GM04503 (cell line): ENCODE measurements at regions not wholly inside any gene's neighbourhood (a gene's known extent, or its start where the extent isn't known, plus 50 kb on each side); places are given as distances from the start of the nearest gene placed in this dataset.
A peak's percentile ranks its signal among the peaks of the same experiment; 100 is the strongest.

Experiments
- DNase-seq: peaks from one replicate; pipeline ENCODE4 v3.0.0-alpha.2; 2012; ENCODE audit warnings: low read depth

- DNase-seq: no peak
These were observed 71.9 kb downstream of the OAT start for GRCh38 chr10:124346831-124347230.

- DNase-seq: no peak
These were observed 73.2 kb downstream of the OAT start for GRCh38 chr10:124345521-124345920.

GRCh38 chr10:124344931-124345330, 73.8 kb downstream of the OAT start:
- no peak for DNase-seq

GRCh38 chr10:124344266-124344590, 74.5 kb downstream of the OAT start:
- DNase-seq: no peak

- DNase-seq: no peak
These were observed 75.1 kb downstream of the OAT start for GRCh38 chr10:124343351-124344265.

GRCh38 chr10:124342821-124343170, 75.9 kb downstream of the OAT start:
- no peak for DNase-seq

GRCh38 chr10:124342136-124342820, 76.4 kb downstream of the OAT start:
- no peak for DNase-seq

GRCh38 chr10:124341768-124342135, 77.0 kb downstream of the OAT start:
- no peak for DNase-seq

- DNase-seq: peak; percentile 97
These were observed 78.5 kb downstream of the OAT start for GRCh38 chr10:124340033-124340760.

GRCh38 chr10:124339119-124340032, 79.3 kb downstream of the OAT start:
- no peak for DNase-seq

GRCh38 chr10:124338276-124338925, 80.3 kb downstream of the OAT start:
- DNase-seq: no peak

GRCh38 chr10:124336186-124336585, 82.5 kb downstream of the OAT start:
- DNase-seq: no peak

- no peak for DNase-seq
These were observed 84.8 kb downstream of the OAT start for GRCh38 chr10:124333931-124334330.

- peak; percentile 89 for DNase-seq
These were observed 86.3 kb downstream of the OAT start for GRCh38 chr10:124332426-124332825.

- no peak for DNase-seq
These were observed 88.8 kb downstream of the OAT start for GRCh38 chr10:124329941-124330340.

GRCh38 chr10:124329362-124329761, 89.4 kb downstream of the OAT start:
- DNase-seq: no peak

- no peak for DNase-seq
These were observed 90.1 kb downstream of the OAT start for GRCh38 chr10:124328477-124329220.

- DNase-seq: no peak
These were observed 92.6 kb downstream of the OAT start for GRCh38 chr10:124325998-124326636.

GRCh38 chr10:124325633-124325914, 93.1 kb downstream of the OAT start:
- no peak for DNase-seq

GRCh38 chr10:124324856-124325632, 93.7 kb downstream of the OAT start:
- no peak for DNase-seq
